MCF 10A (cell line): ENCODE measurements at regions not wholly inside any gene's neighbourhood (a gene's known extent, or its start where the extent isn't known, plus 50 kb on each side); places are given as distances from the start of the nearest gene placed in this dataset.

Experiments
- BruUV-seq: library from RNA; stranded (reverse); fragments of 400-500 nt; replicated peaks from 2 replicates; lab custom pipeline; 2021; lab: Mats Ljungman, UMichigan
- CTCF ChIA-PET: fragments of 300-600 bp; sonication (Branson Sonifier 250); formaldehyde crosslinking; extraction: SDS; loops from one replicate; lab custom pipeline; 2021; ENCODE audit warnings: antibody characterized with exemption, inconsistent platforms; lab: Yijun Ruan, JAX
- POLR2A ChIA-PET: fragments of 300-600, 350-650 bp; sonication (Branson Sonifier 250); formaldehyde crosslinking; extraction: SDS; loops from one replicate; lab custom pipeline; 2020; ENCODE audit warnings: antibody characterized with exemption, inconsistent platforms; lab: Yijun Ruan, JAX
- DNase-seq: peaks from one replicate; pipeline ENCODE4 v3.0.0-alpha.2; 2018; ENCODE audit not compliant: unreplicated experiment
- H3K27ac Mint-ChIP-seq: one replicate; pipeline ENCODE4 v1.8.0; 2022; ENCODE audit warnings: mild to moderate bottlenecking, low read depth, mixed read lengths; ENCODE audit not compliant: unreplicated experiment
- H3K27me3 Mint-ChIP-seq: one replicate; pipeline ENCODE4 v1.8.0; 2022; ENCODE audit warnings: mixed read lengths; ENCODE audit not compliant: insufficient read depth, unreplicated experiment
- H3K36me3 Mint-ChIP-seq: one replicate; pipeline ENCODE4 v1.8.0; 2022; ENCODE audit warnings: mild to moderate bottlenecking, moderate library complexity, mixed read lengths; ENCODE audit not compliant: insufficient read depth, unreplicated experiment
- H3K4me1 Mint-ChIP-seq: one replicate; pipeline ENCODE4 v1.8.0; 2022; ENCODE audit warnings: mixed read lengths; ENCODE audit not compliant: insufficient read depth, unreplicated experiment
- H3K4me3 Mint-ChIP-seq: one replicate; pipeline ENCODE4 v1.8.0; 2022; ENCODE audit warnings: mild to moderate bottlenecking, moderate library complexity, mixed read lengths; ENCODE audit not compliant: unreplicated experiment
- H3K9me3 Mint-ChIP-seq: one replicate; pipeline ENCODE4 v1.8.0; 2022; ENCODE audit warnings: mixed read lengths; ENCODE audit not compliant: unreplicated experiment
- CTCF ChIP-seq: fragments of 200-600 bp; IDR thresholded peaks from one replicate; pipeline ENCODE4 v1.8.0; 2022; ENCODE audit warnings: antibody characterized with exemption, mild to moderate bottlenecking; ENCODE audit not compliant: unreplicated experiment
- intact Hi-C: fragments of 100-400 bp; cut with micrococcal nuclease; formaldehyde crosslinking; loops from 2 replicates; pipeline ENCODE4 v1.14.1; 2022

DNA sequence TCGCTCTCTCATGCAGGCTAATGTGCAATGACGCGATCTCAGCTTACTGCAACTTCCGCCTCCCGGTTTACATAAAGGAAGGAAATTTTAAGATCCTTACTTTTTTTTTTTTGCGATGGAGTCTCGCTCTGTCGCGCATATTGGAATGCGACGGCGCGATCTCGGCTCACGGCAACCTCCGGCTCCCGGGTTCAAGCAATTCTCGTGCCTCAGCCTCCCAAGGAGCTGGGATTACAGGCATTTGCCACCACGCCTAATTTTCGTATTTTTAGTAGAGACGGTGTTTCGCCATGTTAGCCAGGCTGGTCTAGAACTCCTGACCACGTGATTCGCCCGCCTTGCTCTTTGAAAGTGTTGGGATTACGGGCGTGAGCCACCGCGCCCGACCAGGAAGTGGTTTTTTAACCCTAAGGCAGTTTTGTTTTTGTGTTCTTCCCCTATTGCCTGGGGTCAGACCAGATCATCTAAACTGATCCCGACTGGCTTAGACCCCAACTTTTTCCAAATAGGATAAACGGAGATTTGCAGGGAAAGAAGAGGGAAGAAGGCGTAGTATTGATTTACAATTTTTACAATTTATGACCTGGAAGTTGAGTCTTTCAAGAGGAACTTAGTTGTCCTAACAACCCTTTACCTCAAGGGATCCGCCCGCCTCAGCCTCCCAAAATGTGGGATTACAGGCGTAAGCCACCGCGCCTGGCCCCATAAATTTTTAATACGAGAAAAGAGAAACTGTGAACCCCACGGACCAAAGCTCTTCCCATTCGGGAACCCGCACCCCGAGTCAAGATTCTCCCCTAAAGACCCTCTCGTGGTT lies 142.0 kb downstream of the ZNF737 start:
- no peaks in the 10 kb centered on the region for H3K36me3 Mint-ChIP-seq
- H3K4me1 Mint-ChIP-seq, result no peaks in the 10 kb centered on the region
- no peak overlapping the region for H3K27ac Mint-ChIP-seq
- intact Hi-C loops, result no loop called here
- TF ChIP-seq CTCF, result no peak
- H3K4me3 Mint-ChIP-seq, result peak overlapping the region; percentile 55
- no peaks in the 10 kb centered on the region for H3K9me3 Mint-ChIP-seq
- no peaks in the 10 kb centered on the region for H3K27me3 Mint-ChIP-seq
- no peak for DNase-seq
- CTCF ChIA-PET, result interaction anchor here (0.7 kb wide), 1 partner anchor 49 kb away, joined by 4 read pairs; no protein-coding TSS in a partner anchor
- no TSS peak for BruUV-seq
- POLR2A ChIA-PET, result no interaction called here

DNA sequence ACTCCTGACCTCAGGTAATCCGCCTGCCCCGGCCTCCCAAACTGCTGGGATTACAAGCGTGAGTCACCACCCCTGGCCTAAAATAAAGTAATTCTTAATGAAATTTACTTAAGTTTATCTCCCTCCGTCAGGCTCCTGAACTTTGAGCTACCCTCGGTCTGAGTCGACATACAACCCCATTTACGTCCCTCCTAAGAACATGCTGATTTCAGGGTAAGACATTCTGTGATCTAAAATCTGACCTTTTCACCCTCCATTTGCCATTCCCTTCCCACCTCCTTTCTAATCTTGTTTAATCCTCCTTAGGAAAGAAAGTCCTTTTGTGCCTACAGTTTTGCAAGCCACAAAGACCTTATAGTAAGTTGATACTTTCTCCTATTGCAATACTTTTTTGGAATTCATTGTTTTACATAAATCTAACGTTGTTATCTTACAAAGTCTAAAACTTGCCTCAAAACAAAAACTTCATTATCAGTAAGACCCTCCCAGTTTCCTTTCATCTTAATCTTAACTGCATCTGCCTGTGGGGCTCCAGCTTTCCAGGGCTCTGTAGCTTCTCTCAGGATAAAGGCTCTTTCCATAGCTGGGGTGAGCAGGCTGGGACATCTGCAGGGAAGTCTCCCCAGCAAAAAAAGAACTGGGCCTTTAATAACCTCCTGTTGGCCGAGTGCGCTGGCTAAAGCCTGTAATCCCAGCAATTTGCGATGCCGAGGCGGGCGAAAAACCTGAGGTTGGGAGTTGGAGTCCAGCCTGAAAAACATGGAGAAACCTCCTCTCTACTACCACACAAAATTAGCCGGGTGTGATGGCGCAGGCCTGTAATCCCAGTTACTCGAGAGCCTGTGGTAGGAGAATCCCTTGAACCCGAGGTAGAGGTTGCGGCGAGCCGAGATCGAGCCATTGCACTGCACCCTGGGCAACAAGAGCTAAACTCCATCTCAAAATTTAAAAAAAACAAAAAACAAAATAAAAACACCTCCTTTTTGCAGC lies 143.1 kb downstream of the ZNF737 start:
- ChIA-PET POLR2A (no interaction called here), CTCF (interaction anchor here (0.7 kb wide), 1 partner anchor 50 kb away, joined by 4 read pairs; no protein-coding TSS in a partner anchor)
- Mint-ChIP-seq H3K4me3 (no peak overlapping the region), H3K27ac (no peak overlapping the region), H3K9me3 (no peaks in the 10 kb centered on the region), H3K27me3 (no peaks in the 10 kb centered on the region), H3K4me1 (no peaks in the 10 kb centered on the region), H3K36me3 (no peaks in the 10 kb centered on the region)
- no TSS peak for BruUV-seq
- no peak for TF ChIP-seq CTCF
- intact Hi-C loops, result no loop called here
- no peak for DNase-seq

DNA sequence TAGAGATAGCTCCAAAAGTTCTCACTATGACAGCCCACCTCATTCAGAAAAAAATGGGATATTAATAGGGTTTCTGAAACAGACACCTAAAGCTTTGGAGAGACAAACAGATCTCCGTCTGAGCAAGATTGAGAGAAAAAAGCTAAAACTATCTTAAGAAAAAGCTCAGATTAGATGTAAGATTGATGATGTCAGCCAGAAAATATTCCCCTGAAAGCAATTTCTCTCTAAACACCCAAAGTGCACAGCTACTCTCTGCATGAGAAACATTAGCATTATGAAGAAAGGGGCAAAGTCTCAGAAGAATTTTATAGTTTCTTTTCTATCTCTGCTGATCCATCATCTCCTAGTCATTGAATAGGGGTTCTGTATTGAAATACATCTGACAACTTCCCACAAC lies 148.9 kb downstream of the ZNF737 start:
- H3K4me1 Mint-ChIP-seq, result no peaks in the 10 kb centered on the region
- ChIA-PET CTCF (no interaction called here), POLR2A (no interaction called here)
- no peaks in the 10 kb centered on the region for H3K27me3 Mint-ChIP-seq
- BruUV-seq, result no TSS peak
- no peak overlapping the region for H3K4me3 Mint-ChIP-seq
- intact Hi-C loops, result no loop called here
- no peak overlapping the region for H3K27ac Mint-ChIP-seq
- no peak for DNase-seq
- H3K36me3 Mint-ChIP-seq, result no peaks in the 10 kb centered on the region
- TF ChIP-seq CTCF, result no peak
- H3K9me3 Mint-ChIP-seq, result peaks cover 4% of the 10 kb centered on the region

DNA sequence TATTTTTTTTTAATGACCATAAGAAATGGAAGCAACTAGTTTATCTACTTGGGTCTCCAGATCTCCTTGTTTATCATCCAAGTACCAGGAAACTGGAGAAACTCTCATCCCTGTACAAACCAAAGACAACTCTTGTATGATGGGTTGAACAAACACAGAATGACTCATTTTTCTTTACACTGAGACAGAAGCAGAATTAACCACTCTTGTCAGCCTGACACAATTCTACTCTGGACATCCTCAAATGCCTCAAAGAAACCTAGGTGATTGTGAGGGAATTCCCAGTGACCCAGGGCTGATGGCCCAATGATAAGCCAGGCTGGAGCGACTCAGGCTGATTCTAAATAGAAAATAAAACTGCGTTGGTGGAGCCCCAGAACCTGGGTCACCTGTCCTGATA lies 151.5 kb downstream of the ZNF737 start:
- ChIA-PET CTCF (no interaction called here), POLR2A (no interaction called here)
- no peak overlapping the region for H3K27ac Mint-ChIP-seq
- H3K36me3 Mint-ChIP-seq, result no peaks in the 10 kb centered on the region
- H3K9me3 Mint-ChIP-seq, result peaks cover 6% of the 10 kb centered on the region
- no peak for DNase-seq
- no peak overlapping the region for H3K4me3 Mint-ChIP-seq
- no peaks in the 10 kb centered on the region for H3K4me1 Mint-ChIP-seq
- H3K27me3 Mint-ChIP-seq, result no peaks in the 10 kb centered on the region
- TF ChIP-seq CTCF, result no peak
- no TSS peak for BruUV-seq
- intact Hi-C loops, result loop anchor here (5.0 kb wide), 1 partner anchor 123 kb away; no protein-coding TSS in a partner anchor
